DND-41 (cell line): ENCODE measurements at regions not wholly inside any gene's neighbourhood (a gene's known extent, or its start where the extent isn't known, plus 50 kb on each side); places are given as distances from the start of the nearest gene placed in this dataset.

Experiments
- ATAC-seq: fragments of 200-7000 bp; cut with Tn5 transposase; 3 replicates; pipeline ENCODE4 v1.9.1; 2021; ENCODE audit warnings: low read depth; ENCODE audit not compliant: insufficient read depth
- DNase-seq: peaks from one replicate; pipeline ENCODE4 v3.0.0-alpha.2; 2020
- H2AFZ ChIP-seq: 2 replicates; pipeline ENCODE4 v1.6.0; 2012; ENCODE audit warnings: low read depth, low read length
- H3K27ac ChIP-seq: 2 replicates; pipeline ENCODE4 v1.5.1; 2012; ENCODE audit warnings: low read length, inconsistent platforms
- H3K27me3 ChIP-seq: fragments of 200-600 bp; sonication (generic); 2 replicates; pipeline ENCODE4 v1.6.0; 2012; ENCODE audit warnings: low read length, mild to moderate bottlenecking, inconsistent platforms; ENCODE audit not compliant: insufficient read depth, poor library complexity
- H3K36me3 ChIP-seq: 2 replicates; pipeline ENCODE4 v1.5.1; 2012; ENCODE audit warnings: low read length, inconsistent platforms; ENCODE audit not compliant: insufficient read depth
- H3K4me1 ChIP-seq: 2 replicates; pipeline ENCODE4 v1.5.1; 2012; ENCODE audit warnings: mild to moderate bottlenecking, low read length; ENCODE audit not compliant: insufficient read depth
- H3K4me2 ChIP-seq: 2 replicates; pipeline ENCODE4 v1.6.0; 2012; ENCODE audit warnings: mild to moderate bottlenecking, moderate library complexity, low read length, inconsistent platforms; ENCODE audit not compliant: insufficient read depth
- H3K4me3 ChIP-seq, 2 experiments: fragments of 200-600 bp in 1 of 2; shearing (Covaris generic) in 1 of 2; 2 replicates each; pipeline ENCODE4 v1.5.1; 2012 to 2016; ENCODE audit warnings: inconsistent platforms in 2 of 2, low read length in 2 of 2, mild to moderate bottlenecking in 2 of 2, low read depth in 1 of 2, moderate library complexity in 1 of 2
- H3K79me2 ChIP-seq: 2 replicates; pipeline ENCODE4 v1.6.0; 2012; ENCODE audit warnings: low read length, inconsistent platforms; ENCODE audit not compliant: insufficient read depth
- H3K9ac ChIP-seq: 2 replicates; pipeline ENCODE4 v1.6.0; 2012; ENCODE audit warnings: low read depth, mild to moderate bottlenecking, inconsistent platforms, low read length, moderate library complexity
- H3K9me3 ChIP-seq: 2 replicates; pipeline ENCODE4 v1.5.1; 2012; ENCODE audit warnings: low read length, moderate library complexity, mild to moderate bottlenecking, inconsistent platforms; ENCODE audit not compliant: insufficient read depth, severe bottlenecking
- H4K20me1 ChIP-seq: 2 replicates; pipeline ENCODE4 v1.6.0; 2012; ENCODE audit warnings: low read length; ENCODE audit not compliant: insufficient read depth
- EZH2 ChIP-seq: IDR thresholded peaks from 3 replicates; pipeline ENCODE4 v1.6.1; 2012; ENCODE audit warnings: borderline replicate concordance, low read depth, mild to moderate bottlenecking, moderate library complexity, low read length, inconsistent platforms; ENCODE audit not compliant: severe bottlenecking
- TF ChIP-seq, protein P1 (sequence below): IDR thresholded peaks from 2 replicates; pipeline ENCODE4 v1.5.1; 2012; ENCODE audit warnings: borderline replicate concordance, low read length, moderate library complexity, mild to moderate bottlenecking; ENCODE audit not compliant: poor library complexity, severe bottlenecking; ENCODE audit errors: extremely low read depth

GRCh38 chr7:115831371-115831770 lies 199.2 kb downstream of the TFEC start:
- no peaks in the 10 kb centered on the region for H3K79me2 ChIP-seq
- H4K20me1 ChIP-seq = no peaks in the 10 kb centered on the region
- no peak for DNase-seq
- H3K4me2 ChIP-seq = no peak overlapping the region
- H2AFZ ChIP-seq = no peak overlapping the region
- H3K9me3 ChIP-seq = no peaks in the 10 kb centered on the region
- no peaks in the 10 kb centered on the region for H3K27me3 ChIP-seq
- no peak for ATAC-seq
- H3K27ac ChIP-seq = no peak overlapping the region
- H3K36me3 ChIP-seq = no peaks in the 10 kb centered on the region
- TF ChIP-seq, protein P1, sequence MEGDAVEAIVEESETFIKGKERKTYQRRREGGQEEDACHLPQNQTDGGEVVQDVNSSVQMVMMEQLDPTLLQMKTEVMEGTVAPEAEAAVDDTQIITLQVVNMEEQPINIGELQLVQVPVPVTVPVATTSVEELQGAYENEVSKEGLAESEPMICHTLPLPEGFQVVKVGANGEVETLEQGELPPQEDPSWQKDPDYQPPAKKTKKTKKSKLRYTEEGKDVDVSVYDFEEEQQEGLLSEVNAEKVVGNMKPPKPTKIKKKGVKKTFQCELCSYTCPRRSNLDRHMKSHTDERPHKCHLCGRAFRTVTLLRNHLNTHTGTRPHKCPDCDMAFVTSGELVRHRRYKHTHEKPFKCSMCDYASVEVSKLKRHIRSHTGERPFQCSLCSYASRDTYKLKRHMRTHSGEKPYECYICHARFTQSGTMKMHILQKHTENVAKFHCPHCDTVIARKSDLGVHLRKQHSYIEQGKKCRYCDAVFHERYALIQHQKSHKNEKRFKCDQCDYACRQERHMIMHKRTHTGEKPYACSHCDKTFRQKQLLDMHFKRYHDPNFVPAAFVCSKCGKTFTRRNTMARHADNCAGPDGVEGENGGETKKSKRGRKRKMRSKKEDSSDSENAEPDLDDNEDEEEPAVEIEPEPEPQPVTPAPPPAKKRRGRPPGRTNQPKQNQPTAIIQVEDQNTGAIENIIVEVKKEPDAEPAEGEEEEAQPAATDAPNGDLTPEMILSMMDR = no peak
- TF ChIP-seq EZH2 = no peak
- H3K9ac ChIP-seq = no peak overlapping the region
- H3K4me1 ChIP-seq = no peaks in the 10 kb centered on the region
- H3K4me3 ChIP-seq = no peak overlapping the region

DNA sequence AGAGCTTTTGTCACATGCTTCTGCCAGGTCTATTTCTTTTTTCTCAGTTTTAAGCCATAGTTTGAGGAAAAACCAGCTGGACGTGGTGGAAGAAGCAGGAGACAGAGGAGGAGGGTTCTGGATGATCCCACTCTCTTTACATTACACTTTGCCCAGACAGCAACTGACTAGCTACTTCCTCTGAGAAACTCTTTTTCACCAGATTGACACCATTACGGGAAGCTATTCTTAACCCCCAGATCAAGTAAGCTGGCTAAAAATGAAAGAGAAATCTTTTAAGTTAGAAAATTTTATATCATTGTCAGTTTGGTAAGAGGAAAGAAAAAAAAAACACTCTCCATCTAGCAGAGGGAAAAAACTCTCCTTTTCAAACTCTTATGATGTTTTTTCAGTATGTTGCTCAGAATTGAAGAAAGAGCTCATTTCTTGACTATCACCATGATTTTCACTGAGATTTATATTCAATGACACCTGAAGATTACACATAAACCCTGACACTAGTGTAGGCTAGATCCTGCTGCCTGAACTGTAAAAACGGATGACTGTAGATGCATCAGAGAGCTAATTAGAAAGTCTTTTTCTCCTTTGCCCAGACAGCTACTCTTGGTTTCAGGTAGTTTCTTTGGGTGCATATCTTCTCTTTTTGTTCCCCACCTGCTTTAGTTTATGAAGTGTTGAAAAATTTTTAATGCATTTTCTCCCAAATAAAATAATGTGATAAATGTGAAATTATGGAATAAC lies 203.1 kb downstream of the TFEC start:
- H3K79me2 ChIP-seq = no peaks in the 10 kb centered on the region
- DNase-seq = no peak
- no peak for ATAC-seq
- H3K36me3 ChIP-seq = no peaks in the 10 kb centered on the region
- TF ChIP-seq EZH2 = no peak
- TF ChIP-seq, protein P1 = no peak
- H3K9me3 ChIP-seq = no peaks in the 10 kb centered on the region
- H3K4me1 ChIP-seq = 0 out of 2 replicates have a peak, but pooled peaks cover under 1% of the 10 kb centered on the region
- no peaks in the 10 kb centered on the region for H4K20me1 ChIP-seq
- no peak overlapping the region for H3K4me3 ChIP-seq
- no peak overlapping the region for H3K9ac ChIP-seq
- no peak overlapping the region for H3K4me2 ChIP-seq
- no peaks in the 10 kb centered on the region for H3K27me3 ChIP-seq
- H3K27ac ChIP-seq = no peak overlapping the region
- H2AFZ ChIP-seq = no peak overlapping the region

GRCh38 chr7:115825456-115826115 lies 205.0 kb downstream of the TFEC start:
- H3K27ac ChIP-seq = no peak overlapping the region
- DNase-seq = no peak
- no peak overlapping the region for H3K4me3 ChIP-seq

More at GRCh38 chr7:115825456-115826115, 205.0 kb downstream of the TFEC start:
- no peak overlapping the region for H3K4me2 ChIP-seq
- H3K36me3 ChIP-seq = no peaks in the 10 kb centered on the region
- no peaks in the 10 kb centered on the region for H3K27me3 ChIP-seq
- ATAC-seq = no peak
- H3K4me1 ChIP-seq = 0 out of 2 replicates have a peak, but pooled peaks cover 3% of the 10 kb centered on the region
- H2AFZ ChIP-seq = no peak overlapping the region
- H4K20me1 ChIP-seq = no peaks in the 10 kb centered on the region
- no peaks in the 10 kb centered on the region for H3K9me3 ChIP-seq
- no peak overlapping the region for H3K9ac ChIP-seq
- H3K79me2 ChIP-seq = no peaks in the 10 kb centered on the region
- TF ChIP-seq, protein P1 = no peak
- TF ChIP-seq EZH2 = no peak
